Activated T-cell treated with anti-CD3 and anti-CD28 coated beads, Interleukin-2, amount 50 U/mL, for 4 hours (primary cell): ENCODE measurements at regions not wholly inside any gene's neighbourhood (a gene's known extent, or its start where the extent isn't known, plus 50 kb on each side); places are given as distances from the start of the nearest gene placed in this dataset.

Experiments
- ATAC-seq, 2 donors: fragments of 200-7000 bp; cut with Tn5 transposase; one replicate each; pipeline ENCODE4 v1.10.0; 2021
- DNase-seq: peaks from one replicate; pipeline ENCODE4 v3.0.0-alpha.2; 2020
- H3K27me3 Mint-ChIP-seq: one replicate; pipeline ENCODE4 v1.8.0; 2021; ENCODE audit warnings: low read depth, mixed read lengths
- H3K36me3 Mint-ChIP-seq: one replicate; pipeline ENCODE4 v1.8.0; 2022; ENCODE audit warnings: mixed read lengths; ENCODE audit not compliant: insufficient read depth
- H3K4me1 Mint-ChIP-seq: one replicate; pipeline ENCODE4 v1.8.0; 2021; ENCODE audit warnings: low read depth, mixed read lengths
- H3K4me3 Mint-ChIP-seq: one replicate; pipeline ENCODE4 v1.8.0; 2021; ENCODE audit warnings: mild to moderate bottlenecking, moderate library complexity, mixed read lengths
- H3K9me3 Mint-ChIP-seq: one replicate; pipeline ENCODE4 v1.8.0; 2021; ENCODE audit warnings: mixed read lengths

- Mint-ChIP-seq H3K4me3 (no peak overlapping the region), H3K4me1 (no peaks in the 10 kb centered on the region), H3K36me3 (no peaks in the 10 kb centered on the region), H3K27me3 (peaks cover under 1% of the 10 kb centered on the region), H3K9me3 (peaks cover 5% of the 10 kb centered on the region)
- no peak for DNase-seq
- no peak for ATAC-seq
Measured at GRCh38 chr14:101108579-101109346, 205.2 kb upstream of the RTL1 start.

GRCh38 chr14:101109347-101109638 is 205.8 kb upstream of the RTL1 start:
- H3K9me3 Mint-ChIP-seq = peaks cover 5% of the 10 kb centered on the region

DNA sequence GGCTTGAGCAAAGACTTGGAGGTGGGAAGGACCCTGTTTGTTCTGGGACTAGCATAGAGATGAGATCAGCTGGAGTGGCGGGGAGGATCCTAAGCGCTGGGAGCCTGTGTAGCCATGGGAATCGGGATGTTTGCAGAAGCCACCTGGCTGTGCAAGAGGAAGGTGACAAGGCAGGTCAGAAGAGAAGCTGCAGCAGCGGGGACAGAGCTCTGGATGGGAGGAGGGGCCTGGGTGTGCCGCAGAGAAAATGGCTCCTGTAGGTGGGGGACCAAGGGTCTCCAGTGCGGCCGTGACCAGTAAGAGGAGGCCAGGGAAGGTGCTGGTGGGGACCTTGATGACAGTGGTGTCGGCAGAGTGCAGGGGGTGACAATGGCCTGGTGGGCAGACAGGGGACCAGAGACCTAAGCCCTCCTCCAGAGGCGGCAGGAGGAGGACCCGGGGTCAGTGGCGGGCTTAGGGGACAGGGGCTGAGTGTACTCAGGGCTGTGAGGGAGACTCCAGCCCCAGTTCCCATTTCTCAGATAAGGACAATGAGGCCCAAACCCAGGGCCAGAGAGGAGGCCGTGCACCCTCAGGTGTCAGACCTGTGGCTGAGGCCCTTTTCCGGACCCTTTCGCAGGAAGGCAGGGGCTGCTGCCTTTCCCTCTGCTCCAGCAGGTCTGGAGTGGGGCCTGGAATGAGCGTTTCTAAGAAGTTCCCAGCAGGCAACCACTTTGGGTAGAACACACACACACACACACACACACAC is 206.6 kb upstream of the RTL1 start:
- Mint-ChIP-seq H3K36me3 (no peaks in the 10 kb centered on the region), H3K4me3 (no peak overlapping the region), H3K27me3 (peaks cover 2% of the 10 kb centered on the region), H3K9me3 (peaks cover 5% of the 10 kb centered on the region), H3K4me1 (no peaks in the 10 kb centered on the region)
- ATAC-seq (no peak), DNase-seq (no peak)

More at GRCh38 chr14:101109347-101109638, 205.8 kb upstream of the RTL1 start:
- Mint-ChIP-seq H3K4me1 (no peaks in the 10 kb centered on the region), H3K4me3 (no peak overlapping the region), H3K36me3 (no peaks in the 10 kb centered on the region), H3K27me3 (no peaks in the 10 kb centered on the region)
- DNase-seq = no peak
- ATAC-seq = no peak

GRCh38 chr14:101110729-101111619 is 207.5 kb upstream of the RTL1 start:
- H3K27me3 Mint-ChIP-seq = peaks cover 2% of the 10 kb centered on the region
- no peak overlapping the region for H3K4me3 Mint-ChIP-seq
- H3K36me3 Mint-ChIP-seq = no peaks in the 10 kb centered on the region
- H3K4me1 Mint-ChIP-seq = no peaks in the 10 kb centered on the region
- ATAC-seq (no peak), DNase-seq (peak; percentile 3)
- peaks cover 5% of the 10 kb centered on the region for H3K9me3 Mint-ChIP-seq

- ATAC-seq (no peak), DNase-seq (no peak)
- Mint-ChIP-seq H3K36me3 (no peaks in the 10 kb centered on the region), H3K27me3 (peaks cover 2% of the 10 kb centered on the region), H3K9me3 (peaks cover 3% of the 10 kb centered on the region), H3K4me1 (no peaks in the 10 kb centered on the region), H3K4me3 (no peak overlapping the region)
Measured at GRCh38 chr14:101111620-101112290, 208.2 kb upstream of the RTL1 start.

- Mint-ChIP-seq H3K4me3 (no peak overlapping the region), H3K36me3 (no peaks in the 10 kb centered on the region), H3K27me3 (peaks cover 2% of the 10 kb centered on the region), H3K4me1 (no peaks in the 10 kb centered on the region), H3K9me3 (no peaks in the 10 kb centered on the region)
- DNase-seq = peak; percentile 2
- ATAC-seq = no peak
Measured at GRCh38 chr14:101112351-101113107, 209.0 kb upstream of the RTL1 start.

DNA sequence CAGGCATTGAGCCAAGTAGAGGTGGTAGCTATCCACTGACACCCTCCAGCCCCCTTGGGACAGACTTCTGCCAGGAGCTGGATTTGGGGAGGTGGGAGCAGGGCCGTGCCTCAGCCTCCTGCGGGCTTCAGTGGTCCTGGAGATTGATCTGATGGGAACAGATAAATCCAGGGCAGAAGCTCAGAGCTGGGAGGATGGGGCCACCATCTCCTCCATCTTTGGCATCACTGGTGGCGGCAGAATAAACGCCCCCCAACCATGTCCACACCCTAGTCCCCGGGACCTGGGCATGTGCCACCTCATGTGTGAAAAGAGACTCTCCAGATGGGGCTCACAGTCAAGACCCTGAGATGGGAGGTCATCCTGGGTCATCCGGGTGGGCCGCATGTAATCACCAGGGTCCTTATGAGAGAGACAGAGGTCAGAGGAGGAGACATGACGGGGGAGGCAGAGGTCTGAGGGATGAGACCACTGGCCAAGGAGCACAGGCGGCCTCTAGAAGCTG is 209.6 kb upstream of the RTL1 start:
- DNase-seq (peak; percentile 3), ATAC-seq (no peak)
- Mint-ChIP-seq H3K4me1 (no peaks in the 10 kb centered on the region), H3K9me3 (no peaks in the 10 kb centered on the region), H3K27me3 (peaks cover 2% of the 10 kb centered on the region), H3K36me3 (no peaks in the 10 kb centered on the region), H3K4me3 (no peak overlapping the region)

- Mint-ChIP-seq H3K4me1 (no peaks in the 10 kb centered on the region), H3K4me3 (no peak overlapping the region), H3K27me3 (peaks cover 2% of the 10 kb centered on the region), H3K9me3 (no peaks in the 10 kb centered on the region), H3K36me3 (no peaks in the 10 kb centered on the region)
- no peak for ATAC-seq
- DNase-seq = no peak
Measured at GRCh38 chr14:101113835-101114725, 210.6 kb upstream of the RTL1 start.

GRCh38 chr14:101114726-101115515 is 211.4 kb upstream of the RTL1 start:
- H3K27me3 Mint-ChIP-seq = peaks cover 6% of the 10 kb centered on the region
- ATAC-seq (no peak), DNase-seq (no peak)
- no peaks in the 10 kb centered on the region for H3K9me3 Mint-ChIP-seq
- no peak overlapping the region for H3K4me3 Mint-ChIP-seq
- peaks cover 2% of the 10 kb centered on the region for H3K4me1 Mint-ChIP-seq
- H3K36me3 Mint-ChIP-seq = no peaks in the 10 kb centered on the region

DNA sequence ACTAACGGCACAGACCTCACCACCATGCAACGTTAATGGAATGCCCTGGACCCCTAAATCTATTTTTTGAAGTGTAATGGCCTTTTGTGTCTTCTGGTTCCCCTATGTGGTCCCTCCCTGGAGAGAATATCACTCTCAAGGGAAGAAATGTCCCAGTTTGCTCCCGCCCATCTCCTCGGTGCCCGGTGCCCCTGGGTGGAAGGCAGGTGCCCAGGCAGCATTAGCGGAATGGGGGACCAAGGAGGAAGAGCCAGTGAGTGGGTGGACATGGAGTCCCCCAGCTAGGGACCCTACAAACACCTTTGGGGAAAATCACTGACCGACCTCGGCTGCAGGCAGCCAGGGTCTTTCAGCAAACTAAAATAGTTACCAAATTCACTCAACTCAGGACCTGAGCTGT is 212.1 kb upstream of the RTL1 start:
- ATAC-seq = no peak
- Mint-ChIP-seq H3K27me3 (peaks cover 7% of the 10 kb centered on the region), H3K9me3 (no peaks in the 10 kb centered on the region), H3K36me3 (no peaks in the 10 kb centered on the region), H3K4me1 (peaks cover 6% of the 10 kb centered on the region), H3K4me3 (no peak overlapping the region)
- DNase-seq = no peak

DNA sequence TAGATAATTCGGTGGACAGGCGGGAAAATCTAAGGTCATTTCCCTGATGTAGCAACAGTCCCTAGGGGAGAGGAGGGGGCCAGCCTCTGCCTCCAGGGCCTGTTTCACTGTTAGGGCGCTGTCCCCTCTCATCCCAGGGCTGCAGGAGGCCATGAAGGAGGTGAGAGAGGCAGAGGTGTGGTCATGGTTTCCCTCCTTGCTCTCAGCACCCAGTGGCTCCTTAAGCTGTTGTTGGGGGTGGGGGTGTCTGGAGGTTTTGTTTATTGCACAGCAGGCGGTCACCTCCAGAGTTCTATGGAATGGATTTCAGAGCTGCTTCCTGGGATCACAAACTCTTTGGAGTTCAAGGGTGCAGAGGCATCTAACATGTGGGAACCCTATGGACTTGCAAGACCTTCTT is 212.5 kb upstream of the RTL1 start:
- Mint-ChIP-seq H3K4me1 (peaks cover 8% of the 10 kb centered on the region), H3K36me3 (no peaks in the 10 kb centered on the region), H3K4me3 (no peak overlapping the region), H3K9me3 (no peaks in the 10 kb centered on the region), H3K27me3 (peaks cover 7% of the 10 kb centered on the region)
- DNase-seq (no peak), ATAC-seq (no peak)

GRCh38 chr14:101116486-101117130 is 213.1 kb upstream of the RTL1 start:
- ATAC-seq (no peak), DNase-seq (no peak)
- Mint-ChIP-seq H3K4me3 (no peak overlapping the region), H3K9me3 (no peaks in the 10 kb centered on the region), H3K36me3 (no peaks in the 10 kb centered on the region), H3K4me1 (peaks cover 12% of the 10 kb centered on the region), H3K27me3 (peaks cover 7% of the 10 kb centered on the region)
